SK-MEL-5 (cell line): ENCODE measurements at regions not wholly inside any gene's neighbourhood (a gene's known extent, or its start where the extent isn't known, plus 50 kb on each side); places are given as distances from the start of the nearest gene placed in this dataset.
"Not testable (repeated sequence)": the region's sequence is repeated elsewhere in the genome, so short reads cannot be mapped to it uniquely, and the experiment has no call there.

Source experiments
- DNase-seq: peaks from one replicate; pipeline ENCODE4 v3.0.0-alpha.2; 2016; ENCODE audit warnings: low read depth, low spot score
- in situ Hi-C: cut with HindIII; loops from 2 replicates; pipeline ENCODE4 v1.10.0; 2016; ENCODE audit warnings: low sequenced_read_pairs, high pct_unique_total_duplicates, low pct_unique_long_range_greater_than_20kb

GRCh38 chr4:8682296-8682695, 89.7 kb downstream of the CPZ start:
- in situ Hi-C loops = no loop called here
- no peak for DNase-seq

DNA sequence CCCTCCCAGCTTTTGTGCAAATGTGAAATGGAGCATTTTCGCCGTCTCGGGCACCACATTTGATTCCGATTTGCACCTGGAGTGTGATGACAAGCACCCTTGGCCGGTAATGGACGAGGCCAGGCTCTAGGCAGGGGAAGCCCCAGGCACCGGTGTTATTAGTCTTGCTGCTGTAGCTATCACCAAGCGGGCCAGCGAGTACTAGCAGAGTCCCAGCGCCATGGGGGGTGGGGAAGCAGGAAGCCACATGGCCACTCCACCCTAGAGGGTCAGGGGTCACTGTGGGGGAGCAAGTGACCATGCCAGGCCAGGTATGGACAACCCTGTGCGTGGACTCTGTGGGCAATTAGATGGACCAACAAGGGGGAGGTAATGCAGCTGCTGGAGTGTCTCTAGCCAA, 88.8 kb downstream of the CPZ start:
- in situ Hi-C loops = no loop called here

DNA sequence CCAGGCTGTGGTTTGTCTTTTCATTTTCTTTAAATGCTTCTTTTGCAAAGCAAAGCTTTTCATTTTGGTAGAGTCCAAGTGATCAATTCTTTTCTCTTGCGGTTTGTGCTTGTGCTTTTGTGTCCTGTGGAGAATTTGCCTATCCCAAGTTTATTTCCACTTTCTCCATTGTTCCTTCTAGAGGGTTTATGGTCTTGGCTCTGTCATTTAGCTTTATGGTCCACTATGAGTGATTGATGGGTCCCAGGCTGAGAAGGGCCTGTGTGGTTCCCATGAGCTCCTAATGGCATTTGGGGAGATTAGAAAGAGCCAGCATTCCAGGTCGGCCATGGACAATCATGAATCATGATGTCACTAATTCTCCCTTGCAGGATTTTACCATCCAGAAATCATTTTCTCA, 86.5 kb downstream of the CPZ start:
- no peak for DNase-seq
- in situ Hi-C loops = no loop called here

More for the DNA sequence above, 88.8 kb downstream of the CPZ start:
- no peak for DNase-seq

GRCh38 chr4:8676676-8677075, 84.1 kb downstream of the CPZ start:
- in situ Hi-C loops = no loop called here

DNA sequence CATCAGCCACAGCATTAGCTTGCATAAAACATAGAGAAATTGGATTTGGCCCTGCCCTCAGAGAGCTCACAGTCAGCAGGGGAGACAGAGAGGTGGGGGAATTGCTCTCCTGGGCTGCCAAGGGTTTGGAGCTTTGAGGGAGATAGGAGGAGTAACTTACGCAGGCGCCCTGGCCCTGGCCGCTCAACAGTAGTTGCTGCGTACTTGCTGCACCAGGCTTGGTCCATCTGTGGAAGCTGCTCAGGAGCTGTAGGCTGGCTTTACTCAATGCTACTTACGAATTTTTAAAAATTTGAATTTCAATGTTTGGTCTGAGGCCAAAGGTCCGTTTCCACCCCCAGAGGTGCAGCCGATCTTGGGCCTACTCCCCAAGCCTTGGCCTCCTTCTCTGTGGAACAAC, 83.3 kb downstream of the CPZ start:
- in situ Hi-C loops = no loop called here

More at GRCh38 chr4:8676676-8677075, 84.1 kb downstream of the CPZ start:
- no peak for DNase-seq

GRCh38 chr4:8675383-8675782, 82.8 kb downstream of the CPZ start:
- no peak for DNase-seq
- in situ Hi-C loops = no loop called here

More for the DNA sequence above, 83.3 kb downstream of the CPZ start:
- DNase-seq = no peak

DNA sequence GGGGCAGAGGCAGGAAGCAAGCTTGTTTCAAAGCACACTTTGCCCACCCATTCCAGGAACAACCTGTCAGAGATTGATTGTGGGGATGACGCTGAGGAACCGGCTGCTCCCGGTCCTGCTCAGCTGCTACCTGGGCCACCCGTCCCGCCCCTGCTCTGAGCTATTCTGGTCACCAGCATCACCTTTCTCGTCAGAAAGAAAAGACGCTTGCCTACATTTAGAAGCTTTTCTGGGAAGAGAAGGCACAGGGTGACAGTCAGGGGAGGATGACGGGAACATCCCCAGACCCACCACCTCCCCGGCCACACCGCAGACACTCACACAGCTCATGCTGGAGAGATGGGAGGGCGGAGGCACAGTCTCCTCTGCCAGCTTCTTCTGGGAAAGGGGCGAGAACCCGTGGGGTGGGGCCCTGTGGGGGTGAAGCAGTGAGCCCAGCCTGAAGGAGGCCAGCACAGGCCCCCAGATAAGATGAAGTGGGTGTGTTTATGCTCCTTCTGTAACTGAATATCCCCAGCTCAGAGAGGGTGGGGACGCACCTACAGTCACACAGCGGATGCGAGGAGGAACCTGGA, 81.8 kb downstream of the CPZ start:
- in situ Hi-C loops = no loop called here
- no peak for DNase-seq

DNA sequence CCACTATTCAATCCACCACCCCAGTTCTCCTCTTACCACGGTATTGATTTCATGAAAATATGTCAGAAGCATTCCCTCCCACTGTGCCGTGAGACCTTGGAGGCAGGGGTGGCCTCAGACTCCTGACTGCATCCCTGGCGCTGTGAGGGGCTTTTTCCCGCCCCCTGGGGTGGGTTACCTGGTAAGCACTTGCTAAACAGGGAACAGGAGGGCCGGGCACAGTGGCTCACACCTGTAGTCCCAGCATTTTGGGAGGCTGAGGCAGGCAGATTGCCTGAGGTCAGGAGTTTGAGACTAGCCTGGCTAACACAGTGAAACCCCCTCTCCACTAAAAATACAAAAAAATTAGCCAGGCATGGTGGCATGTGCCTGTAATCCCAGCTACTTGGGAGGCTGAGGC, 80.5 kb downstream of the CPZ start:
- DNase-seq, in situ Hi-C loops: not testable (repeated sequence)

GRCh38 chr4:8672486-8672885, 79.9 kb downstream of the CPZ start:
- no peak for DNase-seq
- in situ Hi-C loops = no loop called here

GRCh38 chr4:8671712-8672290, 79.2 kb downstream of the CPZ start:
- no peak for DNase-seq

More at GRCh38 chr4:8671712-8672290, 79.2 kb downstream of the CPZ start:
- in situ Hi-C loops = no loop called here
